Adrenal gland (tissue), 5 donors: ENCODE measurements at regions not wholly inside any gene's neighbourhood (a gene's known extent, or its start where the extent isn't known, plus 50 kb on each side); places are given as distances from the start of the nearest gene placed in this dataset.

Experiments used
- POLR2A ChIP-seq, 2 donors: fragments of 450-650 bp; IDR thresholded peaks; one replicate each; pipeline ENCODE4 v1.6.1; 2017; ENCODE audit warnings: antibody characterized with exemption in 2 of 2, mild to moderate bottlenecking in 2 of 2, moderate library complexity in 1 of 2
- TF ChIP-seq, protein P1 (sequence below), 6 experiments: fragments of 450-650 bp in 4 of 6; fragments of 200-600 bp in 2 of 6; sonication (generic) in 1 of 6; IDR thresholded peaks; 1 replicate in 5 of 6; 2 replicates in 1 of 6; pipeline versions ENCODE4 v1.5.1 to v1.8.0; 2016 to 2021; ENCODE audit warnings: antibody characterized with exemption in 6 of 6, mild to moderate bottlenecking in 2 of 6, moderate library complexity in 1 of 6
- donor health status: DM: no; HTN: no; CAD: no.

DNA sequence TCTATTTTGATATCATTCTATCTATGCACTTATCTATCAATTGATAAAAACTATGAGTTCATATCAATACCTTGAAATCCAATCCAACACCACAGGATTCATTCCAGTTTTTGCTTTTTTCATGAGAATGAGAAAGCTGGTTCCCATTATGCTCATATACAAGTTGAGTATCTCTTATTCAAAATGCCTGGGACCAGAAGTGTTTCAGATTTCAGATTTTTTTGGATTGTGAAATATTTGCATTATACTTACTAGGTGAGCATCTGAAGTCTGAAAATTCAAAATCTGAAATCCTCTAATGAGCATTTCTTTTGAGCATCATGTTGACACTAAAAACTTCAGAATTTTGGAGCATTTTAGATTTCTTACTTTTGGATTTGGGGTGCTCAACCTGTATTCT, 67.8 kb upstream of the DCBLD2 start:
- TF ChIP-seq POLR2A (IDR thresholded peaks at IDR 0.05) = no peak
- TF ChIP-seq, protein P1, sequence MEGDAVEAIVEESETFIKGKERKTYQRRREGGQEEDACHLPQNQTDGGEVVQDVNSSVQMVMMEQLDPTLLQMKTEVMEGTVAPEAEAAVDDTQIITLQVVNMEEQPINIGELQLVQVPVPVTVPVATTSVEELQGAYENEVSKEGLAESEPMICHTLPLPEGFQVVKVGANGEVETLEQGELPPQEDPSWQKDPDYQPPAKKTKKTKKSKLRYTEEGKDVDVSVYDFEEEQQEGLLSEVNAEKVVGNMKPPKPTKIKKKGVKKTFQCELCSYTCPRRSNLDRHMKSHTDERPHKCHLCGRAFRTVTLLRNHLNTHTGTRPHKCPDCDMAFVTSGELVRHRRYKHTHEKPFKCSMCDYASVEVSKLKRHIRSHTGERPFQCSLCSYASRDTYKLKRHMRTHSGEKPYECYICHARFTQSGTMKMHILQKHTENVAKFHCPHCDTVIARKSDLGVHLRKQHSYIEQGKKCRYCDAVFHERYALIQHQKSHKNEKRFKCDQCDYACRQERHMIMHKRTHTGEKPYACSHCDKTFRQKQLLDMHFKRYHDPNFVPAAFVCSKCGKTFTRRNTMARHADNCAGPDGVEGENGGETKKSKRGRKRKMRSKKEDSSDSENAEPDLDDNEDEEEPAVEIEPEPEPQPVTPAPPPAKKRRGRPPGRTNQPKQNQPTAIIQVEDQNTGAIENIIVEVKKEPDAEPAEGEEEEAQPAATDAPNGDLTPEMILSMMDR (IDR thresholded peaks at IDR 0.05) = no peak
